ENCODE measurements at regions not wholly inside any gene's neighbourhood (a gene's known extent, or its start where the extent isn't known, plus 50 kb on each side); places are given as distances from the start of the nearest gene placed in this dataset.
"Not testable (repeated sequence)": the region's sequence is repeated elsewhere in the genome, so short reads cannot be mapped to it uniquely, and the experiment has no call there.

DNA sequence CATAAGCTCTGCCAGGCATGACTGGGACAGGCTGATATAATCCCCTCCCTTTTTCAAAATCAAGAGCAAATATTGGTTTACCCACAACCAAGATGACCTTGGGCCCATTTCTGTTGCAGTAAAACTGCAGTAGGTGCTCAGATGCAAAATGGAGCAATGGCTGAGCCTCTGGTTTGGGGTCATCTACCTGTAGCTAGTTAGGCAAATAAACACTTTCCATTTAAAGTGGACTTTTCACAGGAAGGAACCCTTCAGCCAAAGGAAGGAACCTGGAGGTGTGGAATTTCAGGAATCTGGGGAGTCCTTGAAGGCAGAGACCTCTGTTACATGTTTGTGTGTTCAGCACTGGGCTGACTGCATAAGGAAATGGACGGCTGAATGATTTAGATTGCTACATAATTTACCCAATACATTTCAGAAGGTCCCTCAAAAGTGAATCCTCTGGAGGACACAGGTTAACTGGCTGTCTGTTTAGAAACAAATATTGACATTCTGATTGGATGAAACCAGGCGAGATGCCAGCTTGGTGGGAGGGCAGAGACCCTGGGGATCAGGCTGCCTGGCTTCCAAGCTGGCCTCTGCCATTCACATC is 170.1 kb upstream of the ZNF618 start:
- no peak for DNase-seq

DNA sequence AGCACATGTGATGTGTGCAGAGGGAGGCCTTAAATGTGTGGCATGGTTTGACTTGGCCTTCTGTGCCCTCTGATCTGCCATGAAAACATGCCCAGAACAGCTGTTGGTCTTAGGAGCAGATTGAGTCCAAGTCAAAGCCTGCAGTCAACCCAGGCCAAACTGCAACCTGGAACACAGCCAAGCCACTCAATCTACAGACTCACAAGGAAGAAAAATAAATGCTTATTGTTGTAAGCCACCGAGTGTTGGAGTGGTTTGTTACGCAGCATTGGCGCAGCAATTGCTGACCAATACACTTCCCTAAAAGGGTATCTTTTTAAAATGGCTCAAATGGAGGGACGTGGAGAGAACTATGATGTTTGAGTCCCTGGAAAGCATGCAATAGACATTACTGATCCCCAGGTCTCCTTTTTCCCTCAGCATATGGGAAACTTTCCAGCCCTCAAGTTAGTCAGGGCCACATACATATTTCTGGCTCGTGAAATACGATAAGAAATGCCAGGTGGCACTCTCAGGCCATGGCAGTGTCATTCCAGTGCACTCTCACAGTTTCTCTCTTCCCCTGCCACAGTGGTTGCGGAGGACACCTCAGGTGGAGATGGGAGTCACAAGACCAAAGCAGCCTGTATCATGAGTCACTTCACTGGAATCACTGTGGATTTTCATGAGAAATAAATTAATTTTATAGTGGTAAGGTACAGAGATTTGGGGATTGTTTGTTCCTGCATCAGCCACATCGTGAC is 168.0 kb upstream of the ZNF618 start:
- DNase-seq: no peak

DNA sequence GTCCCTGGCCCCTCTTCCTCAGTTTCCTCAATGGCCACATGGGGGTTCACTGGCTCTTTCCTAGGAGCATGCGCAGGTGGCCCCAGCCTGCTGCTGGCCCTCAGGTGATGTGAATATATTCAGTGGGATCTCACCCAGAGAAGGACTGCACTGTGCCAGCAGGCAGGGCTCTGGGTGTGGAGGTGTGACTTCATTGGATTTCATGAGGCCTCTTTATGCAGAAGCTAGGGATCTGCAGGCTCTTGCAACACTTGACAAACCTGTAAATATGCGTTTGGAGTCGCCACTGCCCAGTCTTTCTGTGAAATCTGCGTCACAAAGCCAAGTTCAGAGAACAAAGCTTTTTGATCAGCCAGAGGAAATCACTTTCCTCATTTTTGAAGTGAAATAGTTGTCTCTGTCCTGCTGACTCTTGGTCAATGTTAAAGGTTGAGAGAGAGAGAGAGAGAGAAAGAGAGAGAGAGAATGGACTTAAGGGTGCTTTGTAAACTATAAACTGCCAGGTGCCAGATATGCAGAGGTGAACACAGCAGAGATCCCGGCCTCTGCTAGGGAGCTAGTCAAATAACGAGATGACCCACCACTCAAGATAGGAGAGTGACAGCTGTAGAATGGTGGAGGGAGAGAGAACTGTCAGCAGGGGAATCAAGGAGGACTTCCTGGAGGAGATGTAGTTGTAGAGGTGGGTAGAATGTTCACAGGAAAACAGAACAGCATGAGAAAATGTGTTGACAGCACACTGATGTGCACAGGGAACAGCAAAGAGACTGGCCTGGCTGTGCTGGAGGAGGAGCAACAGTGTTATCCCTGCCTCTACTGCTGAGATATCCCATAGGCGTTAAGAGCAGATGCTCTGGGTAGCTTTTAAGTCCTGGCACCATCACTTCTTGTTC is 167.0 kb upstream of the ZNF618 start:
- DNase-seq: no peak

DNA sequence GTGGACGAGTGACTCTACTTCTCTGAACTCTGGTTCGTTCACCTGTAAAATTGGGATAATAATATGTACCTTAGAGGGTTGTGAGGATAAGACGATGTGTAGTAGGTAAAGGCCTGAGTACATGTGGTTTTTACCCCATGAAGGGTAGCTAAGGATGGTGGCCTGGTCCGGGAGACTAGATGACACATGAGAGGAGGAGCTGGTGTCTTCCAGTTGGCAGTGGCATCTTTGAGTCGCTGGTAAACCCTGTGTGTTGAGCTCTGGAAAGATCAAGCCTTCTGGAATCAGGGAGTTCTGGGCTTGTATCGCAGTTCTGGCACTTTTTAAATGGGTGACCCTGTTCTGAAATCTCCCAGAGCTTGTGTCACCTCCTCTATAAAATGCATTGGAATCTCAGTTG is 166.4 kb upstream of the ZNF618 start:
- no peak for DNase-seq

DNA sequence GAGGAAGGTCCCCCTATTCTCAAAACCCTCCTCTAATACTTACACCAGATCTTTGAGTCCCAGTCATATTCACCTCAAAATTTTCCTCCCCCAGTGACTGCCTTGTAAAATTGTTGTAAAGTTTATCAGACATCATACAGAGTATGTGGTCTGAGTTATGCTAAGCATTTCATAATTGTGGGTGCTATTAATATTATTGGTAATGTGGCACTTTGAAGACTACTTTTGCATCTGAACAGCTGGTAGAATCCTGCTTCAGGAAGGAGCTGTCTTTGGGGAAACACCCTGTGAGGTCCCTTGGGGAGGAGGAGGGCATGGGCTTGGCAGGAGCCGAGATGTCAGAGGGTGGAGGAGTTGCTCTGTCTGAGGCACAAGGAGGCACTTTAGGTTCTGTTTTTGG is 164.9 kb upstream of the ZNF618 start:
- DNase-seq: no peak

DNA sequence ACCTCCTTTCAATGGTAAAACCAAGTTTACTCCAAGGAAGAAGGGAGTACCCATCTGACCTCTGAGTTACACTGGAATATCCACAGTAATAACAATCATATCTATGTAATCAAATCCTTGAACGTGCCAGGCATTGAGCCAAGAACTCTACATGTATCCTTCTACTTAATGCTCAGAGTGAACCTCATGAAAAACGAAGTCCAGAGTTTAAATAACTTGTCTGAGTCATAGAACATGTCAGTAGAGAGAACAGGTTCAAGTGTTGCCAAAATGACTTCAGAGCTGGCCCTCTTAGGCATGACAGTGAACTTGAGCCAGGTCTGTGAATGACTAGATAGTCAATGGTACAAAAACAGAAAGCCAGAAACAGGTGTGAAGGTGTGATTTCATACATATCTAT is 164.1 kb upstream of the ZNF618 start:
- no peak for DNase-seq

DNA sequence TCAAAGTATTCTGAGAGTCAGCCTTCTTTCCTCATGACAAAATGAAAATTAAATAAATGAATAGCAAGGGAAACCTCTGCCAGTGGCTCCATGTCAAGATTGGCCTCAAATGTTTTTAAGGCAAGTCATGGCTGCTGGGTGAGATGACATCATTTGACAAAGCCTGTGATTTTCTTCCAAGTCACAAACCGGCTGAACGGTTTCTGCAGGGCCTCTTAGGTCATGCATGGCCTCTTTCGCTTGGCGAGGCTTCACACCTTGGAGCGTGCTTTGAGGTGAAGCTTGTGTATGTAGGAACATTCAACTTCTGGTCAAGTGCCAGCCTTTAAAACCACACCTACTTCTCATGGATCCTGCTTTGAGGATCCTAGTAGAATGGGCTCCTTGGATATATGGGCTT is 161.0 kb upstream of the ZNF618 start:
- no peak for DNase-seq

DNA sequence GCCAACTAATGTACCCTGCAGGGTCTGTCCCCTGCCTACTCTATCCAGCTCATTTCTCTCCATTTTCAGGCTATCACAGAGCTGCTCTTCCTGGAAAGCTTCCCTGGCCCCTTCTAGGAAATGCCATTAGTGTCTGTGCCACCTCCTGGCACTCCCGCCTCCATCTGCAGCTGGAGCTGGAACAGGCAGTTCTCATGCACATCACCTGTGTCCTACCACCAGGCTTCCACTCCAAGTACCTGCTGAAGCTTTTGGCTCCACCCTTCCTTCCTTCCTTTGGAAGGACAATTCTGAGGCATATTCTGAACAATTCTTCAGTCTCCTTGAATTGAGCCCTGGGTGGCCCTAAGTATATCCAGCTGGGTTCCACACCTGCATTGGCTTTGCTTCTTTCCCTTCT is 156.2 kb upstream of the ZNF618 start:
- no peak for DNase-seq

DNA sequence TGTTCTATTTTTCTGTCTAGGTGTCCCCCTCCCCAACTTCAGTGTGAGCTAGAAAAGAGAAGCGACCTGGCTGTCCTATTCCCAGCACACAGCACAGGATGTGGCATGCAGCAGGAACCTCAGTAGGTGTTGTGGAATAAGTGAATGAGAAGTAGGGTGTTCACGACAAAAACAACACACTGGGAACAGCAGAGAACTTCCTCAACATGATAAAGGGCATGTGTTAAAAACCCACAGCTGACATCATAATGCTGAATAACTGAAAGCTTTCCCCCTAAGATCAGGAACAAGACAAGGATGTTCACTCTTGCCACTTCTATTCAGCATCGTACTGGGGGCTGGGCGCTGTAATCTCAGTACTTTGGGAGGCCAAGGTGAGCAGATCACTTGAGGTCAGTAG is 155.6 kb upstream of the ZNF618 start:
- DNase-seq: no peak

DNA sequence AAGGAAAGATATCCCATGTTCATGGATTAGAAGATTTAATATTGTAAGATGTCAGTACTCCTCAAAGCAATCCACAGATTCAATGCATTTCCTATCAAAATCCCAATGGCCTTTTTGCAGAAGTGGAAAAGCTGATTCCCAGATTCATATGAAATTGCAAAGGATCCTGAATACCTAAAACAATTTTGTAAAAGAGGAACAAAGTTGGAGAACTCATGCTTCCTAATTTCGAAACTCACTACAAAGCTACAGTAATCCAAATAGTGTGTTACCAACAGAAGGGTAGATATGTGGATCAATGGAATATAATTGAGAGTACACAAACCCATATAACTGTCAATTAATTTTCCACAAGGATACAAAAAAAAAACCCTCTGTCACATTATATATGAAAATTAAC is 154.3 kb upstream of the ZNF618 start:
- no peak for DNase-seq

DNA sequence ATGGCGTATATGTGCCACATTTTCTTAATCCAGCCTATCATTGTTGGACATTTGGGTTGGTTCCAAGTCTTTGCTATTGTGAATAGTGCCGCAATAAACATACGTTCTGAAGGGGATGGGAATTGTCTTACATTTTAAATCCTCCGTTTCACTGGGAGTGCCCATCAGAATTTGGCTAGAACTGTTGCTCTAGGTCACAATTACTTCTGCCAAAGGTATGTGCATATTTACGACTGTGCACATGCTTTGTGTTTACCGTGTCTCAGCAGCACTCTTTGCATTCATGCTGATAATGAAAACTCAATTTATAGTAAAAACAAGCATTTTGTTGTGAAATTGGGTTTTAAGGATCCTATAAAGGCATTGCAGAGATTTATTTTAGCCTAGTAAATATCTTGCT is 151.9 kb upstream of the ZNF618 start:
- no peak for DNase-seq

DNA sequence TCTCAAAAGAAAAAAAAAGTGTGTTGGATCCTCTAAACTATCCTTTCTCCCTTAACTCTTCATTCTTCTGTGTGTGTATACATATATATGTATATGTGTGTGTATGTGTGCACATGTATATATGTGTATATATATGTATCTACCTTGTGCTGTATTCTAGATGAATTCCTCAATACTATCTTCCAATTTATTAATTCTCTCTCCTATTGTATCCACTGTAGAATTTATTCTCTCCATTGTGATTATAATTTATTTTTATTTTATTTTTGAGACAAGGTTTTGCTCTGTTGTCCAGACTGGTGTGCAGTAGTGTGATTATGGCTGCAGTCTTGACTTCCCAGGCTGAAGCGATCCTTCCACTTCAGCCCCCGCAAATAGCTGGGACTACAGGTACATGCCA is 147.1 kb upstream of the ZNF618 start:
- DNase-seq: no peak

DNA sequence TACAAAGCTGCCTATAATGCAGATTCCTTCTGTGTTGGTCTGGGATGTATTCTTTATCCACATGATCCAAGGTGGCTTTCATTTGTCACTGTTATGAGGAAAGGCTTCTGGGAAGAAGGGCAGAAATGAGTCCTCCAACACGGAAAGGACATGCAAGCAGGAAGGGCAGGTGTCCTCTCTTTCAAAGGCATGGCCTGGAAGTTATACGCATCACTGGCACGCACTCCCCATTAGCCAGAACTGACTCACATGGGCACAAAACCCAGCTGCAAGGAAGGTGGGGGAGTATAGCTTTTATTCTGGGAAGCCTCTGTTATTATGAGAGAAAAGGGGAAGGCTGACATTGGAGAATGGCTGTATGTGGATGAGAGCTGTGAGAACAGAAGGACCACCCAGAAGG is 141.3 kb upstream of the ZNF618 start:
- no peak for DNase-seq

DNA sequence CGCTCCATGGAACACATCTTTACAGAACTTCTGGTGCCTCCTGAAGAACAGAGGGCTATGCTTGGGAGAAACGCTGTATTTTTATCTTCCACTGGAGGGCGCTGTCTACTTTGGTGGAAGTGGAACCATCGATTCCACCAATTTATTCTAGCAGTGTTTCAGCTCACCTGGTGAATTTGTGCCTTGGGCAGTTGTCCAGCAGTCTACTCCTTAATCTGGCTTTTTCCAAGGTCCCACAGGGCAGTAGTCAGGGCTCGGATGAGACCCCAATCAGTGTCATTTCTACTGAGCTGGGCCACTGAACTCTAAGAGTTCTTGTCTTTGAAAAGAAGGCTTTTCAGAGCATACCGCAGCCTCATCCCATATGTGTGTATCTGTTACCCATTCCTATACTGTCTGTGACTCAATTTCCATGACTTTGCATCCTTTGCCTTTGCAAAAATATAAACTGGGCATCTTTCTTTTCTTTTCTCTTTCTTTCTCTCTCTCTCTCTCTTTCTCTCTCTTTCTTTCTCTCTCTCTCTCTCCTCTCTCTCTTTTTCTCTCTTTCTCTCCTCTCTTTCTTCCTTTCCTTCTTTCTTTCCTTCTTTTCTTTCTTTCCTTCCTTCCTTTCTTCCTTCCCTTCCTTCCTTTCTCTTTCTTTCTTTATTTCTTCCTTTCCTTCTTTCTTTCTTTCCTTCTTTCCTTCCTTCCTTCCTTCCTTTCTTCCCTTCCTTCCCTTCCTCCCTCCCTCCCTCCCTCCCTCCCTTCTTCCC is 138.4 kb upstream of the ZNF618 start:
- peak; percentile 44 to 58 for DNase-seq

DNA sequence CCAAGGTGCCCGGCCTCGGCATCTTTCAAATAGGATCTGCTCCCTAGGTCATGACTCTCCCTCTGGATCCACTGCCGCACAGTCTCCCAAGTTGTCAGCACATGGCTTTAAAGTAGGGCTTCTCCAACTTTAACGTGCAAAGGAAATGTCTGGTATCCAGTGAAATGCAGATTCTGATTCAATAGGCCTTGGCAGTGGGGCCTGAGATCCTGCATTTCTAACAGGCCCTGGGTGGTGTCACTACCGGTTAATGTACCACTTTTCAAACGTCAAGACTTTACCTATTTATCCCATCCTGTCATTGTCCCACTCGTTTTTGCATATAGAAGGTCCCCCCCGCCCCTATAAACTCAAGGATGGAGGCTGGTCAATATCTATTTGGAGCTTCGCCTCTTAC is 137.6 kb upstream of the ZNF618 start:
- DNase-seq: no peak

DNA sequence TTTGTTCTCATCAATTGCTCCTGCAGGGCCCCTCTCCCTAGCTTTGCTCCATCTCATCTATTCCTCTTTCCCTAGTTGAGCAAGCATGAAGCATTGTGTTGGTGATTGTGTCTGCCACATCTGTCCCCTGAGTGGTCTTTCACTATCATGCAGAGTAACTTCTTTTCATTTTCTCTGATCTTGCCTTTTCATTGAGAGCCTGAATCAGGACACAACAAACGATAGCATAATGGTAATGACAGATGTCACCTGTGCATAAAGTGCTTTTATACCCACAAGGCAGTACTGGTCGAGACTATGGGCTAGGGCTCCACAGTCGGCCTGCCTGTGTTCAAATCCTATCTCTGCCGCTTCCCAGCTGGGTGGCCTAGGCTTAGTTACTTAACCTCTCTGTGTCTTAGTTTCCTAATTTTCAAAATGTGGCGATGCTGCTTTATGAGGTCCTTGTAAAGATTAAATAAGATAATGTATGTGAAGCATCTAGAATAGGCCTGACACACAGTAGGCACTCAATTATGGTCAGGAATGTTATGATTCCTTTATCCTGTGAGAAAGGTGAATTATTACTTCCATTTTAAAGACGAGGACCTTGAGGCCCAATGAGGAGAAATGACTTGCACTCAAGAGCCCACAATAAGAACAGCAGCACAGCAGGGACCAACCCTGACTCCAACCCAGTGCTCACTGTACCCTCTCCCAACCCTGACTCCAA is 137.1 kb upstream of the ZNF618 start:
- DNase-seq: no peak

DNA sequence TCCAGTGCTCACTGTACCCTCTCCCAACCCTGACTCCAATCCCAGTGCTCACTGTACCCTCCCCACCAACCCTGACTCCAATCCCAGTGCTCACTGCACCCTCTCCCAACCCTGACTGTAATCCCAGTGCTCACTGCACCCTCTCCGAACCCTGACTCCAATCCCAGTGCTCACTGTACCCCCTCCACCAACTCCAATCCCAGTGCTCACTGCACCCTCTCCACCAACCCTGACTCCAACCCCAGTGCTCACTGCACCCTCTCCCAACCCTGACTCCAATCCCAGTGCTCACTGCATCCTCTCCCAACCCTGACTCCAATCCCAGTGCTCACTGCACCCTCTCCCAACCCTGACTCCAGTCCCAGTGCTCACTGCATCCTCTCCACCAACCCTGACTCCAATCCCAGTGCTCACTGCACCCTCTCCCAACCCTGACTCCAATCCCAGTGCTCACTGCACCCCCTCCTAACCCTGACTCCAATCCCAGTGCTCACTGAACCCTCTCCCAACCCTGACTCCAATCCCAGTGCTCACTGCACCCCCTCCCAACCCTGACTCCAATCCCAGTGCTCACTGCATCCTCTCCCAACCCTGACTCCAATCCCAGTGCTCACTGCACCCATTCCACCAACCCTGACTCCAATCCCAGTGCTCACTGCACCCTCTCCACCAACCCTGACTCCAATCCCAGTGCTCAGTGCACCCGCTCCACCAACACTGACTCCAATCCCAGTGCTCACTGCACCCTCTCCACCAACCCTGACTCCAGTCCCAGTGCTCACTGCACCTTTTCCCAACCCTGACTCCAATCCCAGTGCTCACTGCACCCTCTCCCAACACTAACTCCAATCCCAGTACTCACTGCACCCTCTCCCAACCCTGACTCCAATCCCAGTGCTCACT is 136.3 kb upstream of the ZNF618 start:
- DNase-seq: not testable (repeated sequence)

DNA sequence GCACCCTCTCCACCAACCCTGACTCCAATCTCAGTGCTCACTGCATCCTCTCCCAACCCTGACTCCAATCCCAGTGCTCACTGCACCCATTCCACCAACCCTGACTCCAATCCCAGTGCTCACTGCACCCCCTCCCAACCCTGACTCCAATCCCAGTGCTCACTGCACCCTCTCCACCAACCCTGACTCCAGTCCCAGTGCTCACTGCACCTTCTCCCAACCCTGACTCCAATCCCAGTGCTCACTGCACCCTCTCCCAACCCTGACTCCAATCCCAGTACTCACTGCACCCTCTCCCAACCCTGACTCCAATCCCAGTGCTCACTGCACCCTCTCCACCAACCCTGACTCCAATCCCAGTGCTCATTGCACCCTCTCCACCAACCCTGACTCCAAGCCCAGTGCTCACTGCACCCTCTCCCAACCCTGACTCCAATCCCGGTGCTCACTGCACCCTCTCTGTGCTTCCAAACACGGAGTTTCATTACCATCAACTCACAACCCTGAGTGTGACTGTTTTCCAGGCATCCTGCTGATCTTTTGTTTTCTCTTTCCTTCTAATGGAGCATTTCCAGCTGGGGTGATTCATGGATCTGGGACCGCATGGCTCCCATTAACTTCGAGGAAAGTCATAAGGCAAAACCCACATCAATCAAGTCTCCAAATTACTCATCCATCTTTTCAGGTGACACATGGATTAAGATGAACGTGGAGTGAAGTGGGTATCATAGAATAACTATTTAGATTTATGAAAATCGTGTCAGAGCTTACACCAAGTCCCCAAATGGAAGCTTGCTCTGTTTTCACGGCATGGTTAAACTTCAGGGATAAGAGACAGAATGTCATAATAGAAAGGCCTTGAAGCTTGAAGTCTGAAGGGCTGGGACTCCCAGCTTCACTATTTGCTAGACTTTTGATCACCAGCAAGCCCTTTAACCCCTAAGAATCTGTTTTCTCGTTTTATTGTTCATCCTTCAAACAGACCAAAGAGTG is 135.3 kb upstream of the ZNF618 start:
- DNase-seq: not testable (repeated sequence)

DNA sequence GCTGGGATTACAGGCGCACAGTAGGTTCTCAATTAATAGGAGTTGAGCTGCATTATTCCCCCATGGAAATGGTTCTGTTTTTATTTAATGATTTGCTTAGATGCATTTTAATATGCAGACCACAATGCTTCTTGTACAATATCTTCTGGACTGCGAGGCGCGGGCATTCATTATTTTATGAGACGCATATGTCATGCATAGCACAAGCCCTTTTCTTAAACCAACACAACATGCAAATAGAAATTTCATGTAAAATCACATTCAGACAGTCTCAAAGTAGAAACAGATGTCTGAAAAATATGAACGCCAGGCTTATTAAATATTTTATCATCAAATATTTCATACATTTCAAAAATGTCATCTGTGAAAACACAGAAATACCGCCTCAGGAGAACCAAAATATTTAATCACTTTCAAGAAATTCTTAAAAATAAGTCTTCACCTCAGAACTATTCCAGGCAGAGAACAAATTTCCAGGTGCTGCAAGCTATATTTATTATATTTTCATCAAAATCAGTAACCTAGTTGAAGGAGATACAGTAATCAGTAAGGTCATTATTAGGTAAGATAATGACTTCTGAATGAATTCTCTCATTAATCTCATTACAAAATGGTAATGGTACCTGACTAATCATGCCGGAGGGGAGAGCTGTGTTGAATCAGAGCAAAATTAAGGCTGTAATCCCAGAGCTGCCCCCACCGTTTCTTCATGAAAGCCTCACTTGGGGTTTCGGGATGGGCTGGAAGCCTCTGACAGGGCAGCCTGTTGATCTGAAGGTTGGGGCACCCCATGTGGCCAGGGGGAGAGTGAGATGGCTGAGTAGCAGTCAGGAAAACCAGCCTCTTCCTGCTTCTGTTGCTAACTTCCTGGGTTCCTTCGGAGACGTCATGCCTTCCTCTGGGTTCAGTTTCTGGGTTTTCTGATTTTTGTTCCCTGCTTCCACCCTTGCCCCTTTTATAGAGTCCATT is 133.9 kb upstream of the ZNF618 start:
- DNase-seq: no peak
